ENCODE measurements at regions not wholly inside any gene's neighbourhood (a gene's known extent, or its start where the extent isn't known, plus 50 kb on each side); places are given as distances from the start of the nearest gene placed in this dataset.
A peak's percentile ranks its signal among the peaks of the same experiment; 100 is the strongest.

GRCh38 chr5:90128551-90128950 is 281.0 kb downstream of the CETN3 start:
- no peak for DNase-seq

GRCh38 chr5:90119531-90119971 is 290.0 kb downstream of the CETN3 start:
- no peak for DNase-seq

- DNase-seq = peak; percentile 27
Measured at GRCh38 chr5:90117005-90117404, 292.6 kb downstream of the CETN3 start.

GRCh38 chr5:90113108-90113507 is 296.4 kb downstream of the CETN3 start:
- no peak for DNase-seq

- no peak for DNase-seq
Measured at GRCh38 chr5:90112033-90112692, 297.4 kb downstream of the CETN3 start.

- no peak for DNase-seq
Measured at GRCh38 chr5:90111364-90112032, 298.1 kb downstream of the CETN3 start.

- no peak for DNase-seq
Measured at GRCh38 chr5:90109285-90109684, 300.3 kb downstream of the CETN3 start.

GRCh38 chr5:90099099-90099498 is 310.5 kb downstream of the CETN3 start:
- DNase-seq = no peak

- DNase-seq = no peak
Measured at GRCh38 chr5:90097082-90097477, 312.5 kb downstream of the CETN3 start.

GRCh38 chr5:90096415-90097081 is 313.0 kb downstream of the CETN3 start:
- no peak for DNase-seq

GRCh38 chr5:90095292-90096060 is 314.1 kb downstream of the CETN3 start:
- no peak for DNase-seq

- no peak for DNase-seq
Measured at GRCh38 chr5:90093751-90094485, 315.6 kb downstream of the CETN3 start.

GRCh38 chr5:90092734-90093133 is 316.8 kb downstream of the CETN3 start:
- no peak for DNase-seq

- no peak for DNase-seq
Measured at GRCh38 chr5:90084342-90084741, 325.2 kb downstream of the CETN3 start.

- DNase-seq = peak; percentile 7
Measured at GRCh38 chr5:90073026-90073570, 336.5 kb downstream of the CETN3 start.

- no peak for DNase-seq
Measured at GRCh38 chr5:90071656-90072055, 337.9 kb downstream of the CETN3 start.

GRCh38 chr5:90071066-90071465 is 338.5 kb downstream of the CETN3 start:
- DNase-seq = no peak

- DNase-seq = no peak
Measured at GRCh38 chr5:90066920-90067319, 342.6 kb downstream of the CETN3 start.

- DNase-seq = no peak
Measured at GRCh38 chr5:90056911-90057705, 352.4 kb downstream of the CETN3 start.

GRCh38 chr5:90055831-90056328 is 353.7 kb downstream of the CETN3 start:
- no peak for DNase-seq

GRCh38 chr5:90054612-90055011 is 354.9 kb downstream of the CETN3 start:
- DNase-seq = no peak

All from NCI-H526 treated with DMSO at 0.1 percent for 48 hours (cell line).